B cell (primary cell): ENCODE measurements at regions not wholly inside any gene's neighbourhood (a gene's known extent, or its start where the extent isn't known, plus 50 kb on each side); places are given as distances from the start of the nearest gene placed in this dataset.

Experiments used
- EZH2 ChIP-seq: IDR thresholded peaks from 2 replicates; pipeline ENCODE4 v1.6.1; 2012; ENCODE audit warnings: borderline replicate concordance, low read depth, mild to moderate bottlenecking, moderate library complexity, low read length; ENCODE audit not compliant: insufficient read depth, poor library complexity, severe bottlenecking
- TF ChIP-seq, protein P1 (sequence below): fragments of 200-600 bp; IDR thresholded peaks from one replicate; pipeline ENCODE4 v1.8.0; 2022; ENCODE audit warnings: antibody characterized with exemption, mild to moderate bottlenecking

GRCh38 chr4:182074139-182074538 lies 169.1 kb upstream of the TENM3 start:
- TF ChIP-seq, protein P1, sequence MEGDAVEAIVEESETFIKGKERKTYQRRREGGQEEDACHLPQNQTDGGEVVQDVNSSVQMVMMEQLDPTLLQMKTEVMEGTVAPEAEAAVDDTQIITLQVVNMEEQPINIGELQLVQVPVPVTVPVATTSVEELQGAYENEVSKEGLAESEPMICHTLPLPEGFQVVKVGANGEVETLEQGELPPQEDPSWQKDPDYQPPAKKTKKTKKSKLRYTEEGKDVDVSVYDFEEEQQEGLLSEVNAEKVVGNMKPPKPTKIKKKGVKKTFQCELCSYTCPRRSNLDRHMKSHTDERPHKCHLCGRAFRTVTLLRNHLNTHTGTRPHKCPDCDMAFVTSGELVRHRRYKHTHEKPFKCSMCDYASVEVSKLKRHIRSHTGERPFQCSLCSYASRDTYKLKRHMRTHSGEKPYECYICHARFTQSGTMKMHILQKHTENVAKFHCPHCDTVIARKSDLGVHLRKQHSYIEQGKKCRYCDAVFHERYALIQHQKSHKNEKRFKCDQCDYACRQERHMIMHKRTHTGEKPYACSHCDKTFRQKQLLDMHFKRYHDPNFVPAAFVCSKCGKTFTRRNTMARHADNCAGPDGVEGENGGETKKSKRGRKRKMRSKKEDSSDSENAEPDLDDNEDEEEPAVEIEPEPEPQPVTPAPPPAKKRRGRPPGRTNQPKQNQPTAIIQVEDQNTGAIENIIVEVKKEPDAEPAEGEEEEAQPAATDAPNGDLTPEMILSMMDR: no peak
- no peak for TF ChIP-seq EZH2
